ENCODE measurements at regions not wholly inside any gene's neighbourhood (a gene's known extent, or its start where the extent isn't known, plus 50 kb on each side); places are given as distances from the start of the nearest gene placed in this dataset.

DNA sequence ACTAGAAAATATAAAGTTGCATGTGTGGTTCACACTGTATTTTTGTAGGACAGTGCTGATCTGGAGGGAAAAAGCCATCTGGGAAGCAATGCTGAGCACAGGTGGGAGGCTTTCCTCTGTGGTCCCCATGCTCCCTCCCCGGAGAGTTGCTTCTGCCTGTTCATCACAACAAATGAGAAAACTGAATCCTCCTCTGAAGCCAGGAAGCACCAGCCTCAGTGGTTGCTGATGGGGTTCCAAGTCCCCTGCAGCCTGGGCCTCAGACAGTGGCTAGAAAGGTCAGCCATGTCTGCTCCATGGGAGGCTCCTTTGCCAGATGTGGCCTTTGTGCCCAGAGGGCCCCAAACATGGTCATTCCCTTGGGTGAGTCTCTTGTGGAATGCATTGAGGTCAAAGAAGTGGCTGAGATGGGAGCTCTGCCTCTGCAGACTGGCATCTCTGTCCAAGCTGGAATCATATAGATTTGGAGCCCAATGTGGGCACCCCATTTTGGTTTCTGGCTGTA is 77.6 kb downstream of the C5orf15 start:
- ChIA-PET CTCF (no interaction called here), POLR2A (no interaction called here)
- Mint-ChIP-seq H3K4me1 (no peaks in the 10 kb centered on the region), H3K4me3 (no peak overlapping the region), H3K36me3 (ENCODE audit: low read depth) (no peaks in the 10 kb centered on the region), H3K9me3 (no peaks in the 10 kb centered on the region), H3K27ac (no peak overlapping the region), H3K27me3 (no peaks in the 10 kb centered on the region)
- DNase-seq = no peak

GRCh38 chr5:133890314-133890713 is 78.1 kb downstream of the C5orf15 start:
- CTCF ChIA-PET = no interaction called here
- no peaks in the 10 kb centered on the region for H3K27me3 Mint-ChIP-seq
- H3K36me3 Mint-ChIP-seq (ENCODE audit: low read depth) = no peaks in the 10 kb centered on the region
- no peaks in the 10 kb centered on the region for H3K9me3 Mint-ChIP-seq
- no peak overlapping the region for H3K4me3 Mint-ChIP-seq
- no peaks in the 10 kb centered on the region for H3K4me1 Mint-ChIP-seq
- POLR2A ChIA-PET = no interaction called here
- no peak overlapping the region for H3K27ac Mint-ChIP-seq
- no peak for DNase-seq

- Mint-ChIP-seq H3K27me3 (no peaks in the 10 kb centered on the region), H3K27ac (no peak overlapping the region), H3K4me3 (no peak overlapping the region), H3K9me3 (no peaks in the 10 kb centered on the region), H3K4me1 (no peaks in the 10 kb centered on the region), H3K36me3 (ENCODE audit: low read depth) (no peaks in the 10 kb centered on the region)
- DNase-seq = no peak
- ChIA-PET CTCF (no interaction called here), POLR2A (no interaction called here)
Observed at GRCh38 chr5:133889271-133889905, 79.0 kb downstream of the C5orf15 start.

DNA sequence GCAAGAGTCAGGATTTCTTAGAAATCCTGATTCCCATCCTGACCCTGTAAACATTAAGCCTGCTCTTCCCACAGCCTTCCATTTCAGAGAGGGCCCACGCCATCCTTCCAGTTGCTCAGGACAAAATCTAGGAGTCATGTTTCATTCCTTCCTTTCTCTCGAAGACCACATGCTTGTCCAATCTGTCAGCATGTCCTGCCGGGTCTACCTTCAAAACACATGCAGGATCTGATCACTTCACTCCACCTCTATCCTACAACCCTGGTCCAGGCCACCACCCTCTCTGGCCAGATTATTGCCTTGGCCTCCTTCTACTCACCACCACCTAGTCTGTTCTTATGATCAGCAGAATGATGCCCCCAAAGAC is 79.8 kb downstream of the C5orf15 start:
- Mint-ChIP-seq H3K4me3 (no peak overlapping the region), H3K9me3 (no peaks in the 10 kb centered on the region), H3K27me3 (no peaks in the 10 kb centered on the region), H3K36me3 (ENCODE audit: low read depth) (no peaks in the 10 kb centered on the region), H3K27ac (no peak overlapping the region), H3K4me1 (no peaks in the 10 kb centered on the region)
- POLR2A ChIA-PET = no interaction called here
- CTCF ChIA-PET = no interaction called here
- no peak for DNase-seq

GRCh38 chr5:133885566-133885965 is 82.9 kb downstream of the C5orf15 start:
- Mint-ChIP-seq H3K27me3 (no peaks in the 10 kb centered on the region), H3K4me3 (no peak overlapping the region), H3K9me3 (no peaks in the 10 kb centered on the region), H3K27ac (no peak overlapping the region), H3K4me1 (no peaks in the 10 kb centered on the region), H3K36me3 (ENCODE audit: low read depth) (no peaks in the 10 kb centered on the region)
- ChIA-PET CTCF (no interaction called here), POLR2A (no interaction called here)
- no peak for DNase-seq

DNA sequence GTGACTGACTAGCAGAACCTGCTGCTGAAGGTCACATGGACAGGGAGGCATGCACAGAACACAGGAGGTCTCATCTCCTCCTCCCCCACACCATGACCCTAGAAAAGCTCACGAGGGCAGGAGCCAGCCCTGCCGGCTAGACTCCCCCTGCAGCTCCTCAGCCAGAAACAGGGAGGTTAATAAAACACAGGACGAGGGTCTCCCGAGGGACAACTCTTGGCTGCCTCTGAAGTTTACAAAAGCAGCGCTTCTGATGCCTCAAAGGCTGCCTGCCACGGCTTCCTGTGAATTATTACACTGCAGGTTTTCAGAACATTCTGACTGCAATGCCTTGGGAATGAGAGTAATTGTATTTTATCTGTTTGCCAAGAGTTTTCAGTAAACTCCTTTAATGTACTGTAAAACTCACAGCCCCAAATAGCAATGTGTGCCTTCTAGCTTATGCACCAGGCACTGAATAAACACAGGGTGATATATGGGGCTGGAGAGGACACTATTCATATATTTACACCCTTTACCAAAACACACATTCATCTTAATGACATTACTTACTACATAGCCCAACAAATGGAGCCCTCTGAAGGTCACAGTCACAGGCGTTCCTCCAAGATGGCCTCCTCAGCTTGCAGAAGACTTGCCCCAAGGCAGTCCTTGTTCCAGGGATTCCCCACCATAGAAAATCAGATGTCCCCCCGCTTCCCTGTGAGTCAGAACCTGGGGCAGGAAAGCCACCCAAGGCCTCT is 83.7 kb downstream of the C5orf15 start:
- Mint-ChIP-seq H3K4me3 (no peak overlapping the region), H3K36me3 (ENCODE audit: low read depth) (no peaks in the 10 kb centered on the region), H3K9me3 (no peaks in the 10 kb centered on the region), H3K27ac (no peak overlapping the region), H3K27me3 (no peaks in the 10 kb centered on the region), H3K4me1 (no peaks in the 10 kb centered on the region)
- POLR2A ChIA-PET = no interaction called here
- DNase-seq = no peak
- CTCF ChIA-PET = no interaction called here

- no peaks in the 10 kb centered on the region for H3K9me3 Mint-ChIP-seq
- H3K4me3 Mint-ChIP-seq = no peak overlapping the region
- H3K4me1 Mint-ChIP-seq = no peaks in the 10 kb centered on the region
- H3K27me3 Mint-ChIP-seq = no peaks in the 10 kb centered on the region
- POLR2A ChIA-PET = no interaction called here
- H3K27ac Mint-ChIP-seq = no peak overlapping the region
- no peaks in the 10 kb centered on the region for H3K36me3 Mint-ChIP-seq (ENCODE audit: low read depth)
- no peak for DNase-seq
- CTCF ChIA-PET = no interaction called here
Observed at GRCh38 chr5:133883916-133884315, 84.5 kb downstream of the C5orf15 start.

- H3K4me3 Mint-ChIP-seq = no peak overlapping the region
- DNase-seq = no peak
- no peaks in the 10 kb centered on the region for H3K4me1 Mint-ChIP-seq
- H3K27ac Mint-ChIP-seq = no peak overlapping the region
- ChIA-PET CTCF (interaction anchor here (3.3 kb wide), 1 partner anchor 13 kb away, joined by 13 read pairs; no protein-coding TSS in a partner anchor), POLR2A (no interaction called here)
- no peaks in the 10 kb centered on the region for H3K36me3 Mint-ChIP-seq (ENCODE audit: low read depth)
- no peaks in the 10 kb centered on the region for H3K27me3 Mint-ChIP-seq
- no peaks in the 10 kb centered on the region for H3K9me3 Mint-ChIP-seq
Observed at GRCh38 chr5:133882846-133883245, 85.6 kb downstream of the C5orf15 start.

- no peak overlapping the region for H3K27ac Mint-ChIP-seq
- H3K9me3 Mint-ChIP-seq = no peaks in the 10 kb centered on the region
- POLR2A ChIA-PET = no interaction called here
- DNase-seq = no peak
- H3K4me3 Mint-ChIP-seq = no peak overlapping the region
- no peaks in the 10 kb centered on the region for H3K4me1 Mint-ChIP-seq
- no peaks in the 10 kb centered on the region for H3K36me3 Mint-ChIP-seq (ENCODE audit: low read depth)
- no peaks in the 10 kb centered on the region for H3K27me3 Mint-ChIP-seq
- CTCF ChIA-PET = interaction anchor here (3.3 kb wide), 1 partner anchor 13 kb away, joined by 13 read pairs; no protein-coding TSS in a partner anchor
Observed at GRCh38 chr5:133882389-133882695, 86.1 kb downstream of the C5orf15 start.

DNA sequence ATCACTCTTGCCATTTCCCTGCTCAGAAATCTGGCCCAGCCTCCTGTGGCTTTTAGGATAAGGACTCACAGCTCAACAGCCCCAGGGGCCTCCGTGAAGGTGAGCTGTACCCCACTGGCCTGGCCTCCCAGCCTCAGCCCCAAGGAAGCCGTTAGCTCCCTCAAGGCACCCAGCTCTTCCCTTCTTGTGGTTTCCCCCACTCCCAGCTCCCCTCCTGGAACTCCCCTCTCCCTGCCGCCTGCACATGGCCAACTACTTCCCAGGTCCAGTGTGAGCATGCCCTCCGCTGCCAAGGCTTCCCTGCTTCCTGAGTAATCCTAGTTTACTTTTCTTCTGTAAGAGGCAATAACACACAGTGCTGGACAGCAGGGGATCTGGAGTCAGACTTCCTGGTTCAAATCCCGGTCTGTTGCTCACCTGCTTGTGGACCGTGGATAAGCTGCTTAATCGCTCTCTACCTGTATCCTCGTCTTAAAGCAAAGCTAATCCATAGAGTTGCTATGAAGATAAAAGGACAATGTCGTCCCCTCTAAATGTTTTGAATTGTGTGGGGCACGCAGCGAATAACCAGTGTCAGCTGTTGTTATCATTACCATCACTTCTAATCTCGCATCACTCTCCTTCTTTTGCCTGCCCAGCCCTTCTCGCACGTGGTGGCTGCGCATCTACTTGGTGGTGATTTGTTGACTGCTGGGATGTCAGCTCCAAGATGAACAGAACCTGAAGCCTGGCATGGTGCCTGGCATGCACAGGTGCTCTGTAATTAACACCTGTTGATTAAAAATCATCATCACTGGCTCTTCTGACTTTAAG is 86.6 kb downstream of the C5orf15 start:
- Mint-ChIP-seq H3K36me3 (ENCODE audit: low read depth) (no peaks in the 10 kb centered on the region), H3K9me3 (no peaks in the 10 kb centered on the region), H3K27me3 (no peaks in the 10 kb centered on the region), H3K4me1 (no peaks in the 10 kb centered on the region), H3K4me3 (no peak overlapping the region), H3K27ac (no peak overlapping the region)
- ChIA-PET POLR2A (no interaction called here), CTCF (interaction anchor here (3.3 kb wide), 1 partner anchor 12 kb away, joined by 13 read pairs; no protein-coding TSS in a partner anchor)
- DNase-seq = no peak

GRCh38 chr5:133878236-133878555 is 90.2 kb downstream of the C5orf15 start:
- ChIA-PET POLR2A (no interaction called here), CTCF (interaction anchor here (0.7 kb wide), 1 partner anchor 8 kb away, joined by 3 read pairs; no protein-coding TSS in a partner anchor)

DNA sequence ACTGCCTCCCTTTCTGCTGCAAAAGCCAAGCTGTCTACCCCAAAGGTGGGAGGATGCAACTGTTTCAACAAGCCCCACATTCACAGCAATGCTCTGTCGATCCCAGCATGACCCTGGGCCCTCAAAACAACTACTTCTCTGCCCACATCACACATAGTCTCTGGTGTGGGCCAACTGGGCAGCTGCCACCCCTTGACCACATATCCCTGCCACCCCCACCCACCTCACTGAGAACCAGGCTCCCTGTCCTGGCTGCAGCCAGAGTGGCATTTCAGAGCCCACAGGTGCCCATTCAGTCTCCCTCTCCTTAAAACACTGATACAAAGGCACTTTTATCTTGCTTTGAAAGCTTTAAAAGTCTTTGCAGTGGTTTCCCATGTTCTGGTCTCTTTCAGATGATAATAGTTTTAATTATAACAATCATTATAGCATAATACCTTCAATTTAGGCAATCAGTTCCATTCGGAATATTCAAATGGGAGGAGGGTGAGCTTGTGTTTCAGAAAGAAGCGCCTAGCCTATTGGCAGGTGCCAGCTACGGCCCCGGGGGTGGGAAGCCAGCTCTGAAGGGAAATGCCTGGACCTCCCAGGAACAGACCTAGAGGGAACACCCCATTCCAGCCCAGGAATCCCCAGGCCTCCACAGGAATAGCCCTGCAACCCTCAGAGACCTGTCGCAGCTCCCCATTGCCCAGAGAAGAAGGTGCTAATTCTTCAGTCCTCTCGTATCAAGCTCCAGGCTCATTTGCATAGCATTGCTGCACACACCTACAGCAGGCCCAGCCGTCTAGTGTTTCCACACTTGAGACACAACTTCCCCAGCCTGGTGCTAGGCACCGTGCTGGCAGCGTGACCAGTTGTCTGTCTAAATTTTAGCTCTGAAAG is 90.8 kb downstream of the C5orf15 start:
- Mint-ChIP-seq H3K4me3 (no peak overlapping the region), H3K36me3 (ENCODE audit: low read depth) (no peaks in the 10 kb centered on the region), H3K27me3 (peaks cover 3% of the 10 kb centered on the region), H3K9me3 (no peaks in the 10 kb centered on the region), H3K27ac (no peak overlapping the region), H3K4me1 (peaks cover 3% of the 10 kb centered on the region)
- CTCF ChIA-PET = interaction anchor here (0.7 to 1.0 kb wide), 2 partner anchors 8 kb away, joined by 3 to 5 read pairs; no protein-coding TSS in a partner anchor
- POLR2A ChIA-PET = no interaction called here
- DNase-seq = no peak

More at GRCh38 chr5:133878236-133878555, 90.2 kb downstream of the C5orf15 start:
- no peak overlapping the region for H3K4me3 Mint-ChIP-seq
- H3K36me3 Mint-ChIP-seq (ENCODE audit: low read depth) = no peaks in the 10 kb centered on the region
- H3K4me1 Mint-ChIP-seq = peaks cover 3% of the 10 kb centered on the region
- DNase-seq = no peak
- H3K9me3 Mint-ChIP-seq = no peaks in the 10 kb centered on the region
- H3K27ac Mint-ChIP-seq = no peak overlapping the region
- peaks cover 3% of the 10 kb centered on the region for H3K27me3 Mint-ChIP-seq

- H3K27me3 Mint-ChIP-seq = peaks cover 3% of the 10 kb centered on the region
- no peak overlapping the region for H3K4me3 Mint-ChIP-seq
- CTCF ChIA-PET = no interaction called here
- no peak for DNase-seq
- no peaks in the 10 kb centered on the region for H3K9me3 Mint-ChIP-seq
- H3K36me3 Mint-ChIP-seq (ENCODE audit: low read depth) = no peaks in the 10 kb centered on the region
- H3K4me1 Mint-ChIP-seq = peaks cover 3% of the 10 kb centered on the region
- no peak overlapping the region for H3K27ac Mint-ChIP-seq
- POLR2A ChIA-PET = no interaction called here
Observed at GRCh38 chr5:133876266-133876665, 92.2 kb downstream of the C5orf15 start.
